Uterus (tissue), 2 donors: ENCODE measurements at regions not wholly inside any gene's neighbourhood (a gene's known extent, or its start where the extent isn't known, plus 50 kb on each side); places are given as distances from the start of the nearest gene placed in this dataset.

Source experiments
- CTCF ChIP-seq, 4 experiments: fragments of 200-600 bp in 2 of 4; fragments of 450-650 bp in 2 of 4; sonication (generic) in 2 of 4; IDR thresholded peaks; one replicate each; pipeline ENCODE4 v1.5.1; 2016 to 2019; ENCODE audit warnings: antibody characterized with exemption in 4 of 4, mild to moderate bottlenecking in 2 of 4, moderate library complexity in 1 of 4
- POLR2A ChIP-seq, 2 donors: fragments of 450-650 bp; IDR thresholded peaks; one replicate each; pipeline ENCODE4 v1.6.1; 2016; ENCODE audit warnings: antibody characterized with exemption in 2 of 2, mild to moderate bottlenecking in 1 of 2, moderate library complexity in 1 of 2

- TF ChIP-seq CTCF (IDR thresholded peaks at IDR 0.05) (no peak), POLR2A (IDR thresholded peaks at IDR 0.05) (no peak)
Measured at GRCh38 chr4:29311247-29311646, 1408.9 kb upstream of the PCDH7 start.
